HG02870 (cell line): ENCODE measurements at regions not wholly inside any gene's neighbourhood (a gene's known extent, or its start where the extent isn't known, plus 50 kb on each side); places are given as distances from the start of the nearest gene placed in this dataset.

Experiments
- ATAC-seq: cut with Tn5 transposase; IDR thresholded peaks from one replicate; pipeline ENCODE4 v1.9.1; 2021; ENCODE audit warnings: mild to moderate bottlenecking, moderate library complexity; ENCODE audit not compliant: unreplicated experiment

DNA sequence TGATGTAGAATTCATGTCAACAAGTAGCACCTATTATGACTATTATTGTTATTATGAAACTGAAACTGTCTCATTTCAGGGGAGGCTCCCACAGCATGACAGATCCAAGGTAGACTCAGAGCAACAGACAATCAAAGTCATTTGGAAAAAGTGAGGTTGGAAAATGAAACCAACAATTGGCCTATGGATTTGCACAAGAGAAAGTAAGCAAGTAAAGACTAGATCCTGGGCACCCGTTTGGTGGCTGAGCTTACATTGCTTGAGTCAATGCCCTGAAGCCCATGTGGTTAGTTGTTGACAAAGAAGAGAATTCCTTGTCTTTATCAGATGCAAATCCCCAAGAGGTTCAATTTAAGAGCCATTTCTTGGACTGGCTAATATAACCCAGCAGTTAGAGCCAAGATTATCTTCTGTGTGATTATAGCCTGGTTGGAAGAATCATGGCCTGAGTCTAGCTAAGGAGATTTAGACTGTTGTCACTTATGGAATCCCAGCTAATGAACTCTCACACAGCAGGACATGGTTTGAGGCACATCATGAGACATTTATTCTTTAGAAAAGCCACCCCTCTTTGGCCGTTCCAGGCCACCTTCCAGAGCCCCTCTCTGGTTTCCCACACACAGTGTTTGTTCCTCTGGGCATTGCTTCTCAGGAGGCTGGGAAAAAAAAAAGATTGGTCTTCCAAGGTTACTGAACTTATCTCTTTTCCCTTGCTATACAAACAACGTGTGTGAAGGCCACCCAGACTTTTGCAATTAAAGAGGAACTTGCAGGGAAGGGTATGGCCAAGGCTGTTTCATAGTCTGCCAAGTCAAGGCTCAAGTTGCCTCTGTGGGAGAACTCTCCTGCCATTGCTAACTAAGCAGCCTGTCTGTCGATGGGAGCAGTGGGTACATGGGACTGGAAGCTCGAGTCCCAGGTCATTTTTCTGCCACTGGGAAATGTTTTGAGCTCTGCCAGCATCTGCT lies 399.5 kb downstream of the ENC1 start:
- no peak for ATAC-seq

DNA sequence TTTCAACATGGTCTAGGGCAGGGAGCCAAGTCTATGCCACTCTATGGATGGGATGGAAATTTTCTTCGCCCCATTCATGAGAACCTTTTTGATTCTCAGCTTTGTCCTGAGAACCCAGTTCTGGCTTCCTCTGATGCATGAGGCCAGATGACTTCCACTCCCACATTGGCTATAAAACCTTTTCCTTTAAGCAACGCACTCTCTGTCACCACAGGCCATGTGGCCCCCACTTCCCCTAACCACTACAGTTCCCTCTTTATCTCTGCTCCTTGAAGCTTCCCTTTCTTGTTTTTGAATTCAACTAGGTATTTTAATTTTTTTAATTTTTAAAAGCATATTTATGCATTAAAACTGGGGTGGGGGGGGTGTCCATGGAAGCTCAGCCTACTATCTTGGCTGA lies 401.3 kb downstream of the ENC1 start:
- no peak for ATAC-seq

GRCh38 chr5:74237571-74238145 lies 402.9 kb downstream of the ENC1 start:
- no peak for ATAC-seq

DNA sequence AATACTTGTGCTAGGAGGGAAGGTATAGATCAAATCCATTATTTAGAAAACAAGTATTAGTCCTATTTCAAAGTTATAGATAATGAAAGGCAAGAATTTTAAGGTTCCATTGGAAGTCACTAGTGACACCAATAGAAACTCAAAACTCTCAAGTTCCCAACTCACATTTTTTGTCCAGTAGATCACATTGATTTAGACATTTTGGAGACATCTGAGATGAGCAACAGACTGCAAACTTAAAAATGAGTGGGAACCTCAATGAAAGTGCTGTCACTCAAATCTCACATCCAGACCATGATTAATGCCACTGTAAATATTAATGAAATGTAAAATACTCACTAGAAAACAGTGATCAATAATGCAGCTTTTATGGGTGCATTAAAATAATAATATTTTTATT lies 405.0 kb downstream of the ENC1 start:
- ATAC-seq: no peak

DNA sequence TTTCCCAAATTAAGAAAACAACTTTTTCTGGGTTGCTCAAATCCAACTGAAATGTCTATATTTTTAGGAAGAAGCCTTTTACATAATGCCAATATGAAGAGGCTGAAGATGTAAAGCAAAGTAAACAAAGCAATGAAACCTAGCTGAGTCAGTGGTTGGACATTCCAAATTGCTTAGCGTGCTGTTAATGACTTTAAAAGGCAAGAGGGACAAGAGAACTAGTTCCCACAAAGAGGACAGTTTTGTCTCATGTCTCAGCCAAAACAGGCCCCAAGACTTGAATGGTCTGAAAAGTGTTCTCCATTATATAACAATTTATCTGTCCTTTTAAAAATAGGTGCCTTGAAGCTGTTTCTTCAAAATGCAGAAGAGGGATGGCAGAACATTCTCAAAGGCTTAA lies 407.0 kb downstream of the ENC1 start:
- no peak for ATAC-seq

GRCh38 chr5:74233091-74233490 lies 407.4 kb downstream of the ENC1 start:
- no peak for ATAC-seq

DNA sequence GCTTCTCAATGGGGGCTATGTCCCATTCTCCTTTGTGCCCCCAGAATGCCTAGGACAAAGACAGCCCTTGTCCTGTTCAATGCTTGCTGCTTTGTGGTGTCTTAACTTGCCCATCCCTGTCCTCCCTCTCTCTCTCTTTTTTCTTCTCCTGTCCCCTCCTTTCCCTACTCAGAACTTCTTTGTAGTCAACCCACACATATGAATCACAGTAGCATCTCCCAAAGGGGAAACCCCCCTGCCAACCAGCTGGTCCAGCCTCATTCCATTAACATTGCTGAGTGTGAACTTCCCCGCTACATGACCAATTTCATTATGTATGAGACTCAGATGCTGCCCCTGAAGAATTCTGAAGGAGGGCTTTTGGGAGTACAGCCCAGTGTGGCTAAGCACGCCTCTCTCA lies 408.3 kb downstream of the ENC1 start:
- no peak for ATAC-seq

GRCh38 chr5:74231697-74232096 lies 408.8 kb downstream of the ENC1 start:
- no peak for ATAC-seq

DNA sequence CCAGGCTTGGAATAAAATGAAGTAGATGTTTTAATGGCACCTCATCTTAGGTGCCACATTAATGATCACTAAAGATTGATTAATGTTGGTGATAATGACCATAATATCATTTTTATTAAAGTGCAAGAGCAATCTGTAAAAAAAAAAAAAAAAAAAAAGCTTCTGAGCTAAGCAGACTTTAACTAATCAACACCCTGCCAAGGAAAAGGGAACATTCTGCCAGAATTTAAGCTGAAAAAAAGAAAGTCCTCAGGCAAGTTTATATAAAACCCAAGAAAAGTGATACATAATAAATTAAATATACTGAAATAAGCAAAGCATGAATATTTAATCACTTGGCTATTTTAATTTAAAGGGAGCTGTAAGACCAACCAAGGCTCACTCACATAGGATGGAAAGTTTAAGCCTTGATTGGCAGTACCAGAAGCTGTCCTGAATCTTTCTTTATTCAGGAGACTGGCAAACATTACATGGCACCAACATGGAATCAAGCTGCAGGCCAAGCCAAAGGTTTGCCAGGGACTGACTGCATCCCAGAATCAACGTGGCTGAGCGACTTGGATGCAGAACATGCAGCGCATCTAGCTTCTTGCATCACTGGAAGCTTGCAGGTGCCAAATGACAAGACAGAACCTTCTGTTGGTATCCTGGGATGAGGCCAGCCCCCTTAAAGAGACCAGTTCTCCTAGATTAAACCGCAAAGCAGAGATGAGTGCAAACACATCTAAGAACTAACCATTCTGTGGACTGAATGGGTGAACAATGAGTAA lies 413.6 kb downstream of the ENC1 start:
- ATAC-seq: no peak

DNA sequence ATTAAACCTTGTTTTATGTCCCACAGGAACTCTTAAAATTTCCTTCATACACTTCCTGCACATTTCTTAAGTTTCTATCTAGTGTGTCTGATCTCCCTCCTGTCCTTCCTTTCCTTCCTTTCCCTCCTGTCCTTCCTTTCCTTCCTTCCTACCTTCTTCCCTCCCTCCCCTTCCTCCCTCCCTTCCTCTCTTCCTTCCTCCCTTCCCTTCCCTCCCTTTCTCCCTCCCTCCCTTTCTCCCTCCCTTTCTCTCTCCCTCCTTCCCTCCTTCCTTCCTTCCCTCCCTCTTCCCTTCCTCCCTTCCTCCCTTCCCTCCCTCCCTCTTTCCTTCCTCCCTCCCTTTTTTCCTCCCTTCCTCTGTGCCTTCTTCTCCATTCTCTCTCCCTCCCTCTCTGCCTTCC lies 414.9 kb downstream of the ENC1 start:
- ATAC-seq: no peak

GRCh38 chr5:74224331-74224730 lies 416.2 kb downstream of the ENC1 start:
- ATAC-seq: no peak

- no peak for ATAC-seq
Measured at GRCh38 chr5:74222806-74223205, 417.7 kb downstream of the ENC1 start.

DNA sequence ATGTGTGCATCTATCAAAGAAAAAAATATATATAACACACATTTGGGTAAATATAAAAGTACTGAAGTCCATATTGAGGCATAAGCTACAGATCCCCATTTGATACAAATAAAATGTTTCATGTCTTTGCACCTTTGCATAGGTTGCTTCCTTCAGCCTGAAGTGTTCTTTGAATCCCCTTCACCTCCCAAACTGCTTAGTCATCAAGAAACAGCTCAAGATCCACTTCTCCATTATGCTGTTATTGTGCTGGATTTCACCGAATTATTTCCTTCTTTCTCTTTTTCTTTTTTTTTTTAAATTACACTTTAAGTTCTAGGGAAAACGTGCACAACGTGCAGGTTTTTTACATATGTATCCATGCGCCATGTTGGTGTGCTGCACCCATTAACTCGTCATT lies 419.1 kb downstream of the ENC1 start:
- ATAC-seq: no peak

GRCh38 chr5:74216012-74216411 lies 424.5 kb downstream of the ENC1 start:
- ATAC-seq: no peak

DNA sequence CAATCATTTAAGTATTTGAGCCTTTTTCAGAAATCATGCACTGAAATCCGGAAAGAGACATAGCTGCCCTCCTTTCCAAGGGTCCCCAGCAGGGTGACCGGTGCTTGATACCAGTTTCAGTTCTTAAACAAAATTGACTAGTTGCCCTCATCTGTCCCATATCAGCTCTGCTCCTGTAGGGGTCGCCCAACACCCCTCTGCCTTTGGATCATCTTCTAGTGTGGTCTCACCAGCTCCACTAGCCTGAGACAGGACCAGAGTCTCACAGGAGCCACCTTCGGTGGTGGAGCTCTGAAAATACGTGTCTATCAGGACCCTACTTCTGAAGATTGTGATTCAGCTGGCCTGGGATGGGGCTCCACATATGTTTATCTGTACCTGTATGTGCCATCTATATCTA lies 428.2 kb downstream of the ENC1 start:
- no peak for ATAC-seq

DNA sequence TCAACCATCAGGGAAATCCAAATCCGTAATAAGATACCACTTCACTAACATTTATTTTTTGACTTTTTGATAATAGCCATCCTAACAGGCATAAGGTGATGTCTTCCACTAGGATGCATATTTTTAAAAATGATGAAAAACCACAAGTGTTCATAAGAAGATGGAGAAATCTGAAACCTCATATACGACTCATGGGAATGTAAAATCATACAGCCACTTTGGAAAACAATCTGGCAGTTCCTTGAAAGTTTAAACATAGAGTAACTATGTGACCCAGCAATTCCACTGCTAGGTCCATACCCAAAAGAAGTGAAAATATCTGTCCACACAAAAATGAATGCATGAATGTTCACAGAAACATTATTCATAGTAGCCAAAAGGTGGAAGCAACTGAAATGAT lies 431.0 kb downstream of the ENC1 start:
- no peak for ATAC-seq

GRCh38 chr5:74206579-74207550 lies 433.7 kb downstream of the ENC1 start:
- ATAC-seq: no peak

GRCh38 chr5:74205767-74206578 lies 434.6 kb downstream of the ENC1 start:
- ATAC-seq: no peak

DNA sequence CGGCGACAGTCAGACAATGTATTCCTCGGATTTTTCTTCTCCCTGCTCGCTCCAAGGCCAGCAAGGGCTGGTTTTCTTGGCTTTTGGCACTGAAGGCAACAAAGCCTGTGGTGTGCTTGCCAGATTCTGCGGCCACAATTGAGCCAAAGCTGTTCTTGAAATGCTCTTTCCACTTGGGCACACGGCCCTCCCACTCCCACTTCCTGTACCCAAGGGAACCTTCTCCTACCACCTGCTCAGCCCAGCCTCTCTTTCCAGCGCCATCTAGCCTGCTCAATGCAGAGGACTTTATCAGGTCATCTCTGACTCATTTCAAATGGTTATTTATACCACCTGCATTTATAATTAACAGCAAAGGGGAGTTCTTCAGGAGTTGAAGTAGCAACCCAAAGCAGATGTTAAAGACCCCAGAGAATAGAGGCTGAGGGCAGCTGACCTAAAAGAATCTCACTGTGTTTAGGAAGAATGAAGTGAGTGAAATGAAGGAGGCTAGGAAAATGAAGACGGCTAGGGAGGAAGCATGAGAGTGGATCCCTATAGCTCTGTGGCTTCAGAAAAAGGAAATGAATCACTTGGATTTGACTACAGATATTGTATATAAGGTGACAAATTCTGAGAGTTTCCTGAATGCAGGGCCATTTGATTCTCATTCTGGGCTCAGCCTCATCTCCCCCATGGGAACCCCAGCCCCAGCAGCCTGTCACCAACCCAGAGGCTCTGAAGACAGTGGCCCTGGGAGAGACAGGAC lies 439.0 kb downstream of the ENC1 start:
- ATAC-seq: peak; percentile 49
